Middle frontal gyrus (tissue), 1 donor: ENCODE measurements at regions not wholly inside any gene's neighbourhood (a gene's known extent, or its start where the extent isn't known, plus 50 kb on each side); places are given as distances from the start of the nearest gene placed in this dataset.
"Not testable (repeated sequence)": the region's sequence is repeated elsewhere in the genome, so short reads cannot be mapped to it uniquely, and the experiment has no call there.

ENCODE experiments used
- DNase-seq: peaks from one replicate; pipeline ENCODE4 v3.0.0-alpha.2; 2015; ENCODE audit warnings: low spot score; ENCODE audit errors: extremely low spot score

GRCh38 chr13:81102066-81102465 lies 761.1 kb upstream of the SPRY2 start:
- not testable (repeated sequence) for DNase-seq

GRCh38 chr13:81089371-81090157 lies 748.6 kb upstream of the SPRY2 start:
- DNase-seq, result no peak

GRCh38 chr13:81080911-81081454 lies 740.1 kb upstream of the SPRY2 start:
- DNase-seq, result no peak

GRCh38 chr13:81078048-81078447 lies 737.1 kb upstream of the SPRY2 start:
- no peak for DNase-seq

- DNase-seq, result not testable (repeated sequence)
Observed at GRCh38 chr13:81069822-81070221, 728.9 kb upstream of the SPRY2 start.

- DNase-seq, result no peak
Observed at GRCh38 chr13:81058916-81059290, 718.0 kb upstream of the SPRY2 start.

- DNase-seq, result no peak
Observed at GRCh38 chr13:81058211-81058915, 717.4 kb upstream of the SPRY2 start.

- no peak for DNase-seq
Observed at GRCh38 chr13:81051873-81052272, 710.9 kb upstream of the SPRY2 start.

- DNase-seq, result no peak
Observed at GRCh38 chr13:81048026-81048461, 707.1 kb upstream of the SPRY2 start.

GRCh38 chr13:81041761-81042160 lies 700.8 kb upstream of the SPRY2 start:
- DNase-seq, result no peak

GRCh38 chr13:81031996-81032395 lies 691.1 kb upstream of the SPRY2 start:
- no peak for DNase-seq

GRCh38 chr13:81025091-81025490 lies 684.2 kb upstream of the SPRY2 start:
- DNase-seq, result no peak

- no peak for DNase-seq
Observed at GRCh38 chr13:81021284-81021840, 680.4 kb upstream of the SPRY2 start.

- no peak for DNase-seq
Observed at GRCh38 chr13:81020010-81020409, 679.1 kb upstream of the SPRY2 start.

GRCh38 chr13:81018936-81019335 lies 678.0 kb upstream of the SPRY2 start:
- DNase-seq, result no peak

GRCh38 chr13:81017513-81018152 lies 676.7 kb upstream of the SPRY2 start:
- peak; percentile 33 for DNase-seq

- DNase-seq, result no peak
Observed at GRCh38 chr13:81012031-81012430, 671.1 kb upstream of the SPRY2 start.

- no peak for DNase-seq
Observed at GRCh38 chr13:81001828-81002385, 661.0 kb upstream of the SPRY2 start.

- DNase-seq, result not testable (repeated sequence)
Observed at GRCh38 chr13:80998603-80999002, 657.7 kb upstream of the SPRY2 start.

- DNase-seq, result no peak
Observed at GRCh38 chr13:80989747-80990146, 648.8 kb upstream of the SPRY2 start.

- no peak for DNase-seq
Observed at GRCh38 chr13:80989241-80989640, 648.3 kb upstream of the SPRY2 start.
